Omental fat pad (tissue), 3 donors: ENCODE measurements at regions not wholly inside any gene's neighbourhood (a gene's known extent, or its start where the extent isn't known, plus 50 kb on each side); places are given as distances from the start of the nearest gene placed in this dataset.

Source experiments
- ATAC-seq: fragments of 150-250 bp; one replicate; pipeline ENCODE4 v1.9.1; 2016; ENCODE audit warnings: mild to moderate bottlenecking, moderate library complexity; ENCODE audit not compliant: low FRiP score
- DNase-seq: peaks from one replicate; pipeline ENCODE4 v3.0.0-alpha.2; 2019; ENCODE audit warnings: low spot score
- TF ChIP-seq, protein P1 (sequence below), 3 donors: fragments of 450-650 bp; IDR thresholded peaks; one replicate each; pipeline ENCODE4 v1.5.1; 2016 to 2017; ENCODE audit warnings: antibody characterized with exemption in 3 of 3, mild to moderate bottlenecking in 3 of 3, moderate library complexity in 2 of 3

DNA sequence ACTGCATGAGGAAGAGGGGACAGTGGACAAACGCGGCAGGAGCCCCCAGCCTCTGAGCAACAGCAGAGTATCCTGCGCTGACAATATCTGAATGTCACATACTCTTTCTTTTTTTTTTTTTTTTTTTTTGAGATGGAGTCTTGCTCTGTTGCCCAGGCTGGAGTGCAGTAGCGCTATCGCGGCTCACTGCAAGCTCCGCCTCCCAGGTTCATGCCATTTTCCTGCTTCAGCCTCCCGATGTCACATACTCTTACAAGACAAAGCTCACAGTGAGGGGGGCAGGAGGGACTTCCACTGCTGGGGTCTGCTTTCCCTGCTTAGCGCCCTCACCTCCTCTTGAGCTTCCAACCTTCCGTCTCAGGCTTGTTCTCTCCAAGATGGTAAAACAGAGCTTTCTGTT, 51.2 kb upstream of the TNS3 start:
- TF ChIP-seq, protein P1, sequence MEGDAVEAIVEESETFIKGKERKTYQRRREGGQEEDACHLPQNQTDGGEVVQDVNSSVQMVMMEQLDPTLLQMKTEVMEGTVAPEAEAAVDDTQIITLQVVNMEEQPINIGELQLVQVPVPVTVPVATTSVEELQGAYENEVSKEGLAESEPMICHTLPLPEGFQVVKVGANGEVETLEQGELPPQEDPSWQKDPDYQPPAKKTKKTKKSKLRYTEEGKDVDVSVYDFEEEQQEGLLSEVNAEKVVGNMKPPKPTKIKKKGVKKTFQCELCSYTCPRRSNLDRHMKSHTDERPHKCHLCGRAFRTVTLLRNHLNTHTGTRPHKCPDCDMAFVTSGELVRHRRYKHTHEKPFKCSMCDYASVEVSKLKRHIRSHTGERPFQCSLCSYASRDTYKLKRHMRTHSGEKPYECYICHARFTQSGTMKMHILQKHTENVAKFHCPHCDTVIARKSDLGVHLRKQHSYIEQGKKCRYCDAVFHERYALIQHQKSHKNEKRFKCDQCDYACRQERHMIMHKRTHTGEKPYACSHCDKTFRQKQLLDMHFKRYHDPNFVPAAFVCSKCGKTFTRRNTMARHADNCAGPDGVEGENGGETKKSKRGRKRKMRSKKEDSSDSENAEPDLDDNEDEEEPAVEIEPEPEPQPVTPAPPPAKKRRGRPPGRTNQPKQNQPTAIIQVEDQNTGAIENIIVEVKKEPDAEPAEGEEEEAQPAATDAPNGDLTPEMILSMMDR (IDR thresholded peaks at IDR 0.05) = no peak
- ATAC-seq (no peak), DNase-seq (no peak)
